Loucy (cell line): ENCODE measurements at regions not wholly inside any gene's neighbourhood (a gene's known extent, or its start where the extent isn't known, plus 50 kb on each side); places are given as distances from the start of the nearest gene placed in this dataset.

Source experiments
- H2AFZ ChIP-seq: fragments of 200-600 bp; sonication (generic); 2 replicates; pipeline ENCODE4 v1.6.0; 2016; ENCODE audit warnings: antibody characterized with exemption, mild to moderate bottlenecking, low read length, moderate library complexity
- H3F3A ChIP-seq: fragments of 200-600 bp; 2 replicates; pipeline ENCODE4 v1.6.0; 2016; ENCODE audit warnings: antibody characterized with exemption, low read depth, mild to moderate bottlenecking
- H3K27me3 ChIP-seq: fragments of 200-600 bp; sonication (generic); 2 replicates; pipeline ENCODE4 v1.6.1; 2014; ENCODE audit warnings: low read length, mild to moderate bottlenecking; ENCODE audit not compliant: insufficient read depth, poor library complexity, severe bottlenecking
- H3K36me3 ChIP-seq: fragments of 200-600 bp; sonication (generic); 2 replicates; pipeline ENCODE4 v1.6.1; 2016; ENCODE audit warnings: low read length; ENCODE audit not compliant: insufficient read depth
- H3K4me1 ChIP-seq: fragments of 200-600 bp; sonication (generic); 2 replicates; pipeline ENCODE4 v1.5.1; 2014; ENCODE audit warnings: low read length, mild to moderate bottlenecking; ENCODE audit not compliant: insufficient read depth, poor library complexity, severe bottlenecking
- H3K4me2 ChIP-seq: fragments of 200-600 bp; sonication (generic); 2 replicates; pipeline ENCODE4 v1.6.0; 2014; ENCODE audit warnings: antibody characterized with exemption, low read length, low read depth, mild to moderate bottlenecking; ENCODE audit not compliant: poor library complexity, severe bottlenecking
- H3K4me3 ChIP-seq: fragments of 200-600 bp; sonication (generic); 2 replicates; pipeline ENCODE4 v1.5.1; 2014; ENCODE audit warnings: low read length, mild to moderate bottlenecking, mixed read lengths; ENCODE audit not compliant: poor library complexity, severe bottlenecking
- H3K79me2 ChIP-seq: fragments of 200-600 bp; sonication (generic); 2 replicates; pipeline ENCODE4 v1.6.1; 2014; ENCODE audit warnings: low read length; ENCODE audit not compliant: insufficient read depth
- H3K9ac ChIP-seq: fragments of 200-600 bp; sonication (generic); 2 replicates; pipeline ENCODE4 v1.6.0; 2014; ENCODE audit warnings: mild to moderate bottlenecking, low read depth, low read length, moderate library complexity; ENCODE audit not compliant: poor library complexity, severe bottlenecking
- H3K9me2 ChIP-seq: fragments of 200-600 bp; sonication (generic); replicated peaks from 2 replicates; pipeline ENCODE4 v1.6.1; 2016; ENCODE audit warnings: low read depth, low read length, mixed read lengths
- H3K9me3 ChIP-seq: fragments of 200-600 bp; sonication (generic); 2 replicates; pipeline ENCODE4 v1.6.1; 2014; ENCODE audit warnings: mild to moderate bottlenecking, antibody characterized with exemption, low read length, low read depth; ENCODE audit not compliant: insufficient read depth
- H4K20me1 ChIP-seq: fragments of 200-600 bp; sonication (generic); 2 replicates; pipeline ENCODE4 v1.6.0; 2014; ENCODE audit warnings: antibody characterized with exemption, low read length, mild to moderate bottlenecking; ENCODE audit not compliant: insufficient read depth, poor library complexity, severe bottlenecking
- CTCF ChIP-seq: fragments of 200-600 bp; sonication (generic); conservative IDR thresholded peaks from 2 replicates; pipeline ENCODE4 v1.5.1; 2014; ENCODE audit warnings: mild to moderate bottlenecking, antibody characterized with exemption, low read length
- EZH2phosphoT487 ChIP-seq: fragments of 200-600 bp; IDR thresholded peaks from 2 replicates; pipeline ENCODE4 v1.6.1; 2018; ENCODE audit warnings: antibody characterized with exemption, mild to moderate bottlenecking, moderate library complexity, borderline replicate concordance

- Histone ChIP-seq H3K9ac (no peak overlapping the region), H3K36me3 (no peaks in the 10 kb centered on the region), H3K4me1 (no peaks in the 10 kb centered on the region), H2AFZ (no peak overlapping the region), H3K9me2 (no peaks in the 10 kb centered on the region), H3K4me3 (no peak overlapping the region), H3K79me2 (no peaks in the 10 kb centered on the region), H3K4me2 (no peak overlapping the region), H3F3A (no peaks in the 10 kb centered on the region), H3K9me3 (no peaks in the 10 kb centered on the region), H3K27me3 (no peaks in the 10 kb centered on the region), H4K20me1 (no peaks in the 10 kb centered on the region)
- TF ChIP-seq CTCF (peak; percentile 81), EZH2phosphoT487 (no peak)
Observed at GRCh38 chr14:106044949-106045596, 518.7 kb downstream of the TMEM121 start.

DNA sequence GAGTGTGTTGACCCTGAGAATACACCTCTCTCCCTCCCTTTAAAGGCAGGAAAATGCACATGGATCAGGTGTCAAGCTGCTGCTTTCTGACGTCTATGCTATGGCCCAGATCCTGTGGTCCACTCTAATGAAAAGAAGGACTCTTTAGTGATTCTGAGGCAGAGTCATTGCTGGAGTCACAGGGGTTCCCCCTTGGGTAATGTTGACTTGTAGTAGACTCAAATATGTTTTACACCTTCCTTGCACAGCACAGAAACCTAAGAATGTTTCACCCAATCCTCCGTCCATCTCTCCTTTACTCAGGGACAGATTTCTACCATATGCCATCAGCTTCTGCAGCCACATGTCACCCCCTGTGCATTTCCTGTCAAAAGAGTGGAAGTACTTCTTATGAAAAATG lies 525.4 kb downstream of the TMEM121 start:
- Histone ChIP-seq H4K20me1 (no peaks in the 10 kb centered on the region), H3K27me3 (no peaks in the 10 kb centered on the region), H3K9me2 (no peaks in the 10 kb centered on the region), H3F3A (no peaks in the 10 kb centered on the region), H3K4me1 (peaks cover 13% of the 10 kb centered on the region), H3K4me2 (no peak overlapping the region), H2AFZ (no peak overlapping the region), H3K36me3 (no peaks in the 10 kb centered on the region), H3K9me3 (no peaks in the 10 kb centered on the region), H3K79me2 (no peaks in the 10 kb centered on the region), H3K9ac (no peak overlapping the region), H3K4me3 (no peak overlapping the region)
- no peak for TF ChIP-seq CTCF
- TF ChIP-seq EZH2phosphoT487, result no peak

GRCh38 chr14:106055289-106055688 lies 528.9 kb downstream of the TMEM121 start:
- TF ChIP-seq EZH2phosphoT487, result no peak
- H3F3A ChIP-seq, result no peaks in the 10 kb centered on the region
- H2AFZ ChIP-seq, result no peak overlapping the region
- no peak overlapping the region for H3K4me3 ChIP-seq
- H3K9ac ChIP-seq, result no peak overlapping the region
- no peaks in the 10 kb centered on the region for H3K9me2 ChIP-seq
- H4K20me1 ChIP-seq, result no peaks in the 10 kb centered on the region
- H3K9me3 ChIP-seq, result no peaks in the 10 kb centered on the region
- H3K36me3 ChIP-seq, result no peaks in the 10 kb centered on the region
- H3K4me1 ChIP-seq, result peaks cover 22% of the 10 kb centered on the region
- no peak overlapping the region for H3K4me2 ChIP-seq
- no peaks in the 10 kb centered on the region for H3K79me2 ChIP-seq
- H3K27me3 ChIP-seq, result no peaks in the 10 kb centered on the region

DNA sequence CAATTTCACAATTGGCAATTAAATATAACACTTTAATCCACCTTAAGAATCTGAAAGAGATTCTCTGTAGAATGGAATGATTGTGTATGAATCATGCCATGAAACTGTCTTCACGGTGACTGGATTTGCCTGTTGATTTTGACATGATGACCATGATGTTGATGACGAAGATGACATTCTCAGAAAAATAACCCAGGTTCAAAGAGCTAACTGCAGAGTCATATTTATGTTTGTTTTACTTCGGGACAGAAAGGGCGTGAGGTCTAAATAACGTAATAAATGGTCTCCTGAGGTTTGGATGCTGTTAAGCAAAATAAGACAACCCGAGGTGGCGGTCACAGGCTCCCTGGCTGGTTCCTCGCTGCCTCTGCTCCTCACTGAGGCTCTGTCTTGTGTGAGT lies 532.0 kb downstream of the TMEM121 start:
- no peak overlapping the region for H3K9ac ChIP-seq
- H3K4me1 ChIP-seq, result peaks cover 45% of the 10 kb centered on the region
- H3K4me2 ChIP-seq, result no peak overlapping the region
- H3K4me3 ChIP-seq, result no peak overlapping the region
- no peaks in the 10 kb centered on the region for H3K36me3 ChIP-seq
- H3K9me3 ChIP-seq, result no peaks in the 10 kb centered on the region
- H3K79me2 ChIP-seq, result no peaks in the 10 kb centered on the region
- TF ChIP-seq CTCF (no peak), EZH2phosphoT487 (no peak)
- H3F3A ChIP-seq, result no peaks in the 10 kb centered on the region
- no peaks in the 10 kb centered on the region for H3K27me3 ChIP-seq
- no peak overlapping the region for H2AFZ ChIP-seq
- H4K20me1 ChIP-seq, result no peaks in the 10 kb centered on the region
- H3K9me2 ChIP-seq, result no peaks in the 10 kb centered on the region
